GM13976 (cell line): ENCODE measurements at regions not wholly inside any gene's neighbourhood (a gene's known extent, or its start where the extent isn't known, plus 50 kb on each side); places are given as distances from the start of the nearest gene placed in this dataset.

Experiments
- DNase-seq: peaks from one replicate; pipeline ENCODE4 v3.0.0; 2012; ENCODE audit warnings: low spot score
- in situ Hi-C: fragments of 300-500 bp; cut with MboI; formaldehyde crosslinking; loops from one replicate; pipeline ENCODE4 v1.12.0; 2022; ENCODE audit warnings: low sequenced_read_pairs, mixed read lengths, inconsistent platforms; ENCODE audit not compliant: unreplicated experiment
- TF ChIP-seq, protein P1 (sequence below): IDR thresholded peaks from 2 replicates; pipeline ENCODE4 v1.5.1; 2012; ENCODE audit warnings: borderline replicate concordance, mild to moderate bottlenecking; ENCODE audit not compliant: insufficient read depth; ENCODE audit errors: extremely low read depth, missing control alignments, control extremely low read depth

DNA sequence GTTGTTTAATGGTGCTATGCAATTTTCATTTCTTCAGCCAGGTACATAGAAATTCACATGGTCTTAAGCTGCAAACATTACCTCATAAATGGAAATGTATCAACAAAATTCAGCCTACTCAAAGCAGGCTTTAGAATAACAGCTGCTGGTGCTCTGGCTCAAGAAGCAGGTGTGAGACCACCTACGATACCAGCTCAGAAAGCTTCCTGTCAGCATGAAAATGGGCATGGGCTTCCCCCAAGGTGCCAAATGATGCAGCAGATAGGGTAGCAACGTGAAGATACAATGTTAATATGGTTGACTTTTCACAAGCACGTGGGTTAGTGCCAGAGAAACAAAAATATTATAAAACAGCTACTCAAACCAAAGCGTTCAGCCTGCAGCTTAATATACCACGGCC, 343.4 kb upstream of the PRICKLE1 start:
- TF ChIP-seq, protein P1, sequence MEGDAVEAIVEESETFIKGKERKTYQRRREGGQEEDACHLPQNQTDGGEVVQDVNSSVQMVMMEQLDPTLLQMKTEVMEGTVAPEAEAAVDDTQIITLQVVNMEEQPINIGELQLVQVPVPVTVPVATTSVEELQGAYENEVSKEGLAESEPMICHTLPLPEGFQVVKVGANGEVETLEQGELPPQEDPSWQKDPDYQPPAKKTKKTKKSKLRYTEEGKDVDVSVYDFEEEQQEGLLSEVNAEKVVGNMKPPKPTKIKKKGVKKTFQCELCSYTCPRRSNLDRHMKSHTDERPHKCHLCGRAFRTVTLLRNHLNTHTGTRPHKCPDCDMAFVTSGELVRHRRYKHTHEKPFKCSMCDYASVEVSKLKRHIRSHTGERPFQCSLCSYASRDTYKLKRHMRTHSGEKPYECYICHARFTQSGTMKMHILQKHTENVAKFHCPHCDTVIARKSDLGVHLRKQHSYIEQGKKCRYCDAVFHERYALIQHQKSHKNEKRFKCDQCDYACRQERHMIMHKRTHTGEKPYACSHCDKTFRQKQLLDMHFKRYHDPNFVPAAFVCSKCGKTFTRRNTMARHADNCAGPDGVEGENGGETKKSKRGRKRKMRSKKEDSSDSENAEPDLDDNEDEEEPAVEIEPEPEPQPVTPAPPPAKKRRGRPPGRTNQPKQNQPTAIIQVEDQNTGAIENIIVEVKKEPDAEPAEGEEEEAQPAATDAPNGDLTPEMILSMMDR, result no peak
- DNase-seq, result no peak
- in situ Hi-C loops, result no loop called here

DNA sequence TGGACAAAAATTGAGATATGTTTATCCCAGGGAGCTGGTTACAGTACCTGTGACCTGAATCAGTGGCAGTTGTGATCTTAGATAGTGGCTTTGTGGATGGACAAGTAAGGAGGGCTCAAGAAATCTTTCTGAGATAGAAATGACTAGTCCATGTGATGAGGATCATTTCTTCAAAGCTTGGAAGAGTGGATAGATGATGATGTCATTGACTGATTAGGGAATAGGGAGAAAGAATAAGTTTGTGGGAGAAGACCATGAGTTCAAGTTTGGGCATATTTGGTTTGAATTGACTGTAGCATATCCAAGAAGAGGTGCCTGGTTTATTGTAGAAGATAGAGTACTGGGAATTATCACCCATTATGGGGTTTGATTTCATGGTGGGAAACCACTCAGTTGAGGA, 336.7 kb upstream of the PRICKLE1 start:
- DNase-seq, result no peak
- in situ Hi-C loops, result no loop called here
- TF ChIP-seq, protein P1, result no peak

DNA sequence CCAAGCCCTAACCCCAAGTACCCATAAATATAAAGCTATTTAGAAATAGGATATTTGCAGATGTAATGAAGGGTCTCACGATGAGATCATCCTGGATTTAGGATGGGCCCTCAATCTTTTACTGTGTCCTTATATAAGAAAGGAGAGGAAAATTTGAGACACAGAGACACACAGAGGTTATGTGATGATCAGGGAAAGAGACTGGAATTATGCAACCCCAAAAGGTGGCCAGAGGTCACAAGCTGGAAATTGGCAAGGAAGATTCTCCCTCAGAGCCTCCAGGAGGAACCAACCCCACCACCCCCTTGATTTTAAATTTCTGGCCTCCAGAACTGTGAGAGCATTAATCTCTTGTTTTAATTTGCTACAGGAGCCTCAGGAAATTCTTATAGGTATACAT, 334.9 kb upstream of the PRICKLE1 start:
- no peak for DNase-seq
- TF ChIP-seq, protein P1, result no peak
- in situ Hi-C loops, result no loop called here

DNA sequence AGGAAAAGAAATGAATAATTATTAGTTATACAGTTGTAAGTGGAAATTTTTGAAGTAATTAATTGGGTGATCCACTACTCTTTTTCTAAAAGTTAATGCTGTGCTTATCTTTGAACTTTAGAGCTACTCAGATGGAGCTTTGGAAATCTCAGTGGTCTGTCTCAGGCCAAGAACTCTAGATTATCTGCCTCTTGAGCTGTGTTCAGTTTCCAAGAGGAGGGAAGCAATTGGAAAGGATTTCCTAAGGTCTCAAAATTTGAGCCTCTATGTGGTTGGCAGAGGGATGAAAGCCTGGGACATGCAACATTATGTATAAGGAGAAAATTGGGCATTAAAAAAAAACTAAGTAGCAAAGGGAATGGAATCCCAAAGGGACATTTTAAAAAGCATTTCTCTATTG, 334.0 kb upstream of the PRICKLE1 start:
- TF ChIP-seq, protein P1, result no peak
- no peak for DNase-seq
- in situ Hi-C loops, result no loop called here

DNA sequence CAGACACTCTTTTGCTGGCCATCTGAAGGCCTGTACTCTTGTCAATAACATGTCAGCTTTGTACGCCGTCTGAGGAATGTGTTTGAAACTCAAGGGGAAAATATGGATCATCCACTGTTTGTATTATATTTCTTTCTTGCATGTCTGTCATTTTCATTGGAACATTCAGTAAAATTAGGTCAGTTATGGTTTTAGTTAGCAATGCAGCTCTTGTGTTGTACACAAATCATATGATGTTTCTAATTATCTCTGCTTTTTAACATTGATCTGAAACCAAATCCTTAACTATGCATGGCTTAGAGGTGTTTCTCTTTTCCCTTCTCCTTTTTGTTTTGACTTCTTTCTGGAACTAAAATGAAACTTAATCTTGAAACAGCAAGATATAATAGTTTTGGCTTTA, 333.6 kb upstream of the PRICKLE1 start:
- in situ Hi-C loops, result no loop called here
- DNase-seq, result no peak
- TF ChIP-seq, protein P1, result no peak

DNA sequence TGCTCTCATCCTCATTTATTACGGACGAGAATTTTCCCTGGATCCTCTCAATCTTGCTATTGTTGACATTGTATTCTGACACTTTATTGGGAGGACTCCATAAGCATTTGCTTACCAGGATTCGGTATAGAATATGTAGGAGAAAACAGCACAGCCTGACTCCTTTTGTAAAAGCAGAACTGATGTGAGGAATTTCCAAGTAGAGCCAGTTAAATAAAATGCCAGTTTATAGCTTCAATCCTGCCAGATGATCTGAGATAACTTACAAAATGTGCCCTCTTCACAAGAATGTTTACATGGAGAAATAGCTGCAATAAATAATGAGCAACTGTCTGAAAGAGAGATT, 332.9 kb upstream of the PRICKLE1 start:
- in situ Hi-C loops, result no loop called here
- TF ChIP-seq, protein P1, result no peak
- no peak for DNase-seq
